A549 (cell line): ENCODE measurements at regions not wholly inside any gene's neighbourhood (a gene's known extent, or its start where the extent isn't known, plus 50 kb on each side); places are given as distances from the start of the nearest gene placed in this dataset.
"Not testable (repeated sequence)": the region's sequence is repeated elsewhere in the genome, so short reads cannot be mapped to it uniquely, and the experiment has no call there.

Source experiments
- ATAC-seq, 2 experiments: fragments of 200-7000 bp in 1 of 2; fragments of >200 bp in 1 of 2; cut with Nextera tagmentation in 1 of 2; cut with Tn5 transposase in 1 of 2; 3 replicates each; pipeline versions ENCODE4 v1.8.0 to v1.9.1; 2018 to 2020; ENCODE audit warnings: mild to moderate bottlenecking in 1 of 2, moderate library complexity in 1 of 2
- CTCF ChIA-PET: fragments of 300-600 bp; sonication (Branson Sonifier 250); formaldehyde crosslinking; extraction: SDS; loops from one replicate; lab custom pipeline; 2021; ENCODE audit warnings: antibody characterized with exemption, inconsistent platforms; lab: Yijun Ruan, JAX
- POLR2A ChIA-PET: fragments of 350-600 bp; formaldehyde crosslinking; extraction: SDS; loops from one replicate; lab custom pipeline; 2021; ENCODE audit warnings: antibody characterized with exemption, inconsistent platforms; lab: Yijun Ruan, JAX
- DNase-seq, 2 experiments: peaks; one replicate each; pipeline versions ENCODE4 v3.0.0 to v3.0.0-alpha.2; 2011 to 2016; ENCODE audit warnings: low read depth in 1 of 2, low spot score in 1 of 2
- FAIRE-seq: peaks from 2 replicates; lab custom pipeline; 2011; peaks lifted over from hg19 to GRCh38; lab: Jason Lieb, UNC
- H3K27ac ChIP-seq, 2 experiments: fragments of >200 bp; sonication (Bioruptor Twin); formaldehyde crosslinking; 3 replicates each; pipeline ENCODE4 v1.5.1; 2016 to 2017
- H3K4me1 ChIP-seq: fragments of >200 bp; sonication (Bioruptor Twin); formaldehyde crosslinking; 3 replicates; pipeline ENCODE4 v1.6.1; 2016
- H3K4me2 ChIP-seq: fragments of >200 bp; sonication (Bioruptor Twin); formaldehyde crosslinking; 3 replicates; pipeline ENCODE4 v1.6.1; 2016
- H3K4me3 ChIP-seq: fragments of >200 bp; sonication (Bioruptor Twin); formaldehyde crosslinking; 3 replicates; pipeline ENCODE4 v1.5.1; 2016
- H3K9me3 ChIP-seq: fragments of >200 bp; sonication (Bioruptor Twin); formaldehyde crosslinking; 3 replicates; pipeline ENCODE4 v1.6.1; 2016
- BHLHE40 ChIP-seq: IDR thresholded peaks from 2 replicates; pipeline ENCODE4 v1.6.1; 2012; ENCODE audit warnings: low read depth, low read length, inconsistent platforms
- CHD2 ChIP-seq: fragments of 150-350 bp; IDR thresholded peaks from 2 replicates; pipeline ENCODE4 v1.6.1; 2014; ENCODE audit warnings: low read length; ENCODE audit not compliant: partially characterized antibody
- EHF ChIP-seq: fragments of 250-450 bp; sonication (Bioruptor Pico); IDR thresholded peaks from 2 replicates; pipeline ENCODE4 v1.5.0; 2020; ENCODE audit warnings: mild to moderate bottlenecking
- HDAC2 ChIP-seq: fragments of 200-600 bp; sonication (generic); IDR thresholded peaks from 2 replicates; pipeline ENCODE4 v1.6.1; 2016
- HEYL ChIP-seq: fragments of 250-450 bp; sonication (Bioruptor Pico); IDR thresholded peaks from 2 replicates; pipeline ENCODE4 v1.8.0; 2021; ENCODE audit warnings: mild to moderate bottlenecking, moderate library complexity
- HOXB5 ChIP-seq: fragments of 250-450 bp; sonication (Bioruptor Pico); IDR thresholded peaks from 2 replicates; pipeline ENCODE4 v1.5.0; 2020; ENCODE audit warnings: mild to moderate bottlenecking, moderate library complexity
- MAX ChIP-seq: IDR thresholded peaks from 2 replicates; pipeline ENCODE4 v1.6.1; 2012
- MAZ ChIP-seq: fragments of 150-350 bp; IDR thresholded peaks from 2 replicates; pipeline ENCODE4 v1.6.1; 2014; ENCODE audit warnings: antibody characterized with exemption, low read depth, low read length, borderline replicate concordance
- NFE2L2 ChIP-seq: fragments of 150-350 bp; conservative IDR thresholded peaks from 2 replicates; pipeline ENCODE4 v1.6.1; 2014; ENCODE audit warnings: low read length
- NR3C1 ChIP-seq: fragments of >200 bp; sonication (Bioruptor Twin); formaldehyde crosslinking; IDR thresholded peaks from 3 replicates; pipeline ENCODE4 v1.6.1; 2017
- POLR2AphosphoS2 ChIP-seq: conservative IDR thresholded peaks from 2 replicates; pipeline ENCODE4 v1.6.1; 2012; ENCODE audit warnings: low read length, improper control_type of control experiment, inconsistent platforms
- RARB ChIP-seq: fragments of 250-450 bp; sonication (Bioruptor Pico); IDR thresholded peaks from 2 replicates; pipeline ENCODE4 v1.8.0; 2021; ENCODE audit warnings: mild to moderate bottlenecking, moderate library complexity
- RFX5 ChIP-seq: fragments of 450-650 bp; IDR thresholded peaks from 2 replicates; pipeline ENCODE4 v1.7.1; 2014; ENCODE audit warnings: antibody characterized with exemption, mild to moderate bottlenecking, moderate library complexity
- RNF2 ChIP-seq: fragments of 200-600 bp; sonication (generic); IDR thresholded peaks from 2 replicates; pipeline ENCODE4 v1.6.1; 2016; ENCODE audit warnings: low read depth, mild to moderate bottlenecking, antibody characterized with exemption, moderate library complexity, borderline replicate concordance
- TFCP2L1 ChIP-seq: fragments of 250-450 bp; sonication (Bioruptor Pico); IDR thresholded peaks from 2 replicates; pipeline ENCODE4 v1.5.0; 2021; ENCODE audit warnings: mild to moderate bottlenecking
- USF2 ChIP-seq: fragments of 450-650 bp; IDR thresholded peaks from 2 replicates; pipeline ENCODE4 v1.6.1; 2014; ENCODE audit warnings: antibody characterized with exemption
- ZC3H11A ChIP-seq: fragments of 450-650 bp; IDR thresholded peaks from 2 replicates; pipeline ENCODE4 v1.6.1; 2014; ENCODE audit warnings: antibody characterized with exemption, mild to moderate bottlenecking
- ZFP36 ChIP-seq: fragments of 450-650 bp; IDR thresholded peaks from 2 replicates; pipeline ENCODE4 v1.6.1; 2014; ENCODE audit warnings: borderline replicate concordance; ENCODE audit not compliant: partially characterized antibody
- ZSCAN20 ChIP-seq: fragments of 250-450 bp; sonication (Bioruptor Pico); IDR thresholded peaks from 2 replicates; pipeline ENCODE4 v1.8.0; 2022; ENCODE audit warnings: mild to moderate bottlenecking, moderate library complexity
- WGBS: methylation state at CpG from one replicate; pipeline ENCODE4 v1.1.6; 2017; ENCODE audit errors: missing lambda C conversion rate; 5-methylcytosine and 5-hydroxymethylcytosine counted together
- TF ChIP-seq, protein P1 (sequence below): IDR thresholded peaks from 2 replicates; pipeline ENCODE4 v1.6.1; 2012; ENCODE audit warnings: low read depth, borderline replicate concordance
- TF ChIP-seq, protein P2 (sequence below): fragments of 150-350 bp; IDR thresholded peaks from 2 replicates; pipeline ENCODE4 v1.6.1; 2014; ENCODE audit warnings: low read depth, mild to moderate bottlenecking, low read length
- TF ChIP-seq, protein P3 (sequence below): fragments of 250-450 bp; sonication (Bioruptor Pico); IDR thresholded peaks from 2 replicates; pipeline ENCODE4 v1.5.0; 2020; ENCODE audit warnings: low read depth, mild to moderate bottlenecking, moderate library complexity
- TF ChIP-seq, protein P4 (sequence below): fragments of >200 bp; sonication (Bioruptor Twin); formaldehyde crosslinking; IDR thresholded peaks from 2 replicates; pipeline ENCODE4 v1.6.1; 2016

- TF ChIP-seq HEYL (CRISPR knock-in tag): no peak
- TF ChIP-seq RARB (CRISPR knock-in tag): no peak
- TF ChIP-seq, protein P1, sequence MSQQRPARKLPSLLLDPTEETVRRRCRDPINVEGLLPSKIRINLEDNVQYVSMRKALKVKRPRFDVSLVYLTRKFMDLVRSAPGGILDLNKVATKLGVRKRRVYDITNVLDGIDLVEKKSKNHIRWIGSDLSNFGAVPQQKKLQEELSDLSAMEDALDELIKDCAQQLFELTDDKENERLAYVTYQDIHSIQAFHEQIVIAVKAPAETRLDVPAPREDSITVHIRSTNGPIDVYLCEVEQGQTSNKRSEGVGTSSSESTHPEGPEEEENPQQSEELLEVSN: no peak
- TF ChIP-seq, protein P2, sequence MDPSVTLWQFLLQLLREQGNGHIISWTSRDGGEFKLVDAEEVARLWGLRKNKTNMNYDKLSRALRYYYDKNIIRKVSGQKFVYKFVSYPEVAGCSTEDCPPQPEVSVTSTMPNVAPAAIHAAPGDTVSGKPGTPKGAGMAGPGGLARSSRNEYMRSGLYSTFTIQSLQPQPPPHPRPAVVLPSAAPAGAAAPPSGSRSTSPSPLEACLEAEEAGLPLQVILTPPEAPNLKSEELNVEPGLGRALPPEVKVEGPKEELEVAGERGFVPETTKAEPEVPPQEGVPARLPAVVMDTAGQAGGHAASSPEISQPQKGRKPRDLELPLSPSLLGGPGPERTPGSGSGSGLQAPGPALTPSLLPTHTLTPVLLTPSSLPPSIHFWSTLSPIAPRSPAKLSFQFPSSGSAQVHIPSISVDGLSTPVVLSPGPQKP: no peak
- no peak for TF ChIP-seq HOXB5
- TF ChIP-seq NR3C1: no peak
- TF ChIP-seq, protein P3, sequence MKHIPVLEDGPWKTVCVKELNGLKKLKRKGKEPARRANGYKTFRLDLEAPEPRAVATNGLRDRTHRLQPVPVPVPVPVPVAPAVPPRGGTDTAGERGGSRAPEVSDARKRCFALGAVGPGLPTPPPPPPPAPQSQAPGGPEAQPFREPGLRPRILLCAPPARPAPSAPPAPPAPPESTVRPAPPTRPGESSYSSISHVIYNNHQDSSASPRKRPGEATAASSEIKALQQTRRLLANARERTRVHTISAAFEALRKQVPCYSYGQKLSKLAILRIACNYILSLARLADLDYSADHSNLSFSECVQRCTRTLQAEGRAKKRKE (CRISPR knock-in tag): no peak
These were observed 139.9 kb downstream of the PCDH20 start (continued) for GRCh38 chr13:61275736-61276135.

DNA sequence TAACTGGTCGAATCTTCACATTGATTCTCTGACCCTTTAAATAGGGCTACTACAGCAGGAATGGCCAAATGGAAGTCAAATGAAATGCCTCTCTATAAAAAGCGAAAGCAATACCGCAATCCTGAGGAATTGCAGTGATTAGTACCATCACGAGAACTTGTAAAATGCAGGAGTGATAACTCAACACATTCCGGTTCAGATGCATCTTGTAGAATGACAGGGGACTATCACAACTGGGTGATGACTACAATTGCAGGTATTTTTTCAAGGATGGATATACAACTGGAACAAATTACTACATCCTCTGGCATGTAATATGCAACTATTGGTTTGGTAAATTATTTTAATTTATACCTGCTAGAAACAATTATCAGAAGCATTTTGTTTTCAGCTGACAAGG is 140.4 kb downstream of the PCDH20 start:
- CTCF ChIA-PET: no interaction called here
- no peaks in the 10 kb centered on the region for H3K4me1 ChIP-seq
- FAIRE-seq (no peak), DNase-seq (no peak), ATAC-seq (no peak)
- H3K4me2 ChIP-seq: no peak overlapping the region
- H3K4me3 ChIP-seq: no peak overlapping the region
- POLR2A ChIA-PET: no interaction called here
- H3K9me3 ChIP-seq: no peaks in the 10 kb centered on the region
- TF ChIP-seq, protein P1: no peak
- no peak for TF ChIP-seq MAZ
- TF ChIP-seq HEYL (CRISPR knock-in tag): no peak
- TF ChIP-seq CHD2: no peak
- TF ChIP-seq, protein P2: no peak
- TF ChIP-seq HDAC2: no peak
- no peak for TF ChIP-seq EHF (CRISPR knock-in tag)
- TF ChIP-seq NFE2L2: no peak
- no peak for TF ChIP-seq ZSCAN20 (CRISPR knock-in tag)
- TF ChIP-seq RFX5: no peak
- H3K27ac ChIP-seq: no peak overlapping the region
- WGBS: 0% methylated on average over 5 of the region's 5 CpGs

DNA sequence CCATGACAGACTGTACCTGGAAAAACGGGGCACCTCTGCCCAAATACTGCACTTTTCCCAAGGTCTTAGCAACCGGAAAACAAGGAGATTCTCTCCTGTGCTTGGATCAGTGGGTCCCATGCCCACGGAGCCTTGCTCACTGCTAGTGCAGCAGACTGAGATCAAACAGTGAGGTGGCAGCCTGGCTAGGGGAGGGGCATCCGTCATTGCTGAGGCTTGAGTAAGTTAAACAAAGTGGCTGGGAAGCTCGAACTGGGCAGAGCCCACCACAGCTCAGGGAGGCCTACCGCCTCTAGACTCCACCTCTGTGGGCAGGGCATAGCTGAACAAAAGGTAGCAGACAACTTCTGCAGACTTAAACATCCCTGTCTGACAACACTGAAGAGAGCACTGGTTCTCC is 148.8 kb downstream of the PCDH20 start:
- H3K4me1 ChIP-seq, H3K4me2 ChIP-seq, POLR2A ChIA-PET, ATAC-seq, H3K4me3 ChIP-seq, H3K27ac ChIP-seq, H3K9me3 ChIP-seq, FAIRE-seq, CTCF ChIA-PET, DNase-seq: not testable (repeated sequence)
- WGBS: 0% methylated on average over 3 of the region's 6 CpGs

- FAIRE-seq: no peak
- POLR2A ChIA-PET: no interaction called here
- WGBS: 0% methylated on average over 4 of the region's 4 CpGs
- TF ChIP-seq BHLHE40 (no peak), RNF2 (no peak), ZFP36 (no peak), HDAC2 (no peak), RARB (CRISPR knock-in tag) (no peak), POLR2AphosphoS2 (no peak), NFE2L2 (no peak), TFCP2L1 (no peak), MAZ (no peak), MAX (no peak), ZSCAN20 (CRISPR knock-in tag) (no peak), ZC3H11A (no peak), USF2 (no peak), HEYL (CRISPR knock-in tag) (no peak)
- TF ChIP-seq, protein P4, sequence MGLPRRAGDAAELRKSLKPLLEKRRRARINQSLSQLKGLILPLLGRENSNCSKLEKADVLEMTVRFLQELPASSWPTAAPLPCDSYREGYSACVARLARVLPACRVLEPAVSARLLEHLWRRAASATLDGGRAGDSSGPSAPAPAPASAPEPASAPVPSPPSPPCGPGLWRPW: no peak
- TF ChIP-seq, protein P1: no peak
These were observed 153.7 kb downstream of the PCDH20 start for GRCh38 chr13:61261746-61262472.

More at GRCh38 chr13:61261746-61262472, 153.7 kb downstream of the PCDH20 start:
- CTCF ChIA-PET: interaction anchor here (1.1 kb wide), 1 partner anchor 194 kb away, joined by 4 read pairs; no protein-coding TSS in a partner anchor
- ATAC-seq: no peak
- Histone ChIP-seq H3K4me2 (no peak overlapping the region), H3K4me1 (no peaks in the 10 kb centered on the region), H3K9me3 (no peaks in the 10 kb centered on the region), H3K4me3 (no peak overlapping the region), H3K27ac (no peak overlapping the region)
- no peak for DNase-seq
